ENCODE measurements at regions not wholly inside any gene's neighbourhood (a gene's known extent, or its start where the extent isn't known, plus 50 kb on each side); places are given as distances from the start of the nearest gene placed in this dataset.

GRCh38 chr18:2431806-2432205 is 139.5 kb downstream of the METTL4 start:
- no peak for TF ChIP-seq CTCF (IDR thresholded peaks at IDR 0.05)
- TF ChIP-seq POLR2A (IDR thresholded peaks at IDR 0.05) = no peak
- TF ChIP-seq POLR2AphosphoS5 (IDR thresholded peaks at IDR 0.05) = no peak

All from breast epithelium (tissue), 3 donors.